Globus pallidus (tissue), 1 donor: ENCODE measurements at regions not wholly inside any gene's neighbourhood (a gene's known extent, or its start where the extent isn't known, plus 50 kb on each side); places are given as distances from the start of the nearest gene placed in this dataset.

Experiments
- DNase-seq: peaks from one replicate; pipeline ENCODE4 v3.0.0-alpha.2; 2015; ENCODE audit warnings: low spot score

GRCh38 chr2:237244976-237245646 lies 159.4 kb downstream of the COPS8 start:
- DNase-seq: no peak

DNA sequence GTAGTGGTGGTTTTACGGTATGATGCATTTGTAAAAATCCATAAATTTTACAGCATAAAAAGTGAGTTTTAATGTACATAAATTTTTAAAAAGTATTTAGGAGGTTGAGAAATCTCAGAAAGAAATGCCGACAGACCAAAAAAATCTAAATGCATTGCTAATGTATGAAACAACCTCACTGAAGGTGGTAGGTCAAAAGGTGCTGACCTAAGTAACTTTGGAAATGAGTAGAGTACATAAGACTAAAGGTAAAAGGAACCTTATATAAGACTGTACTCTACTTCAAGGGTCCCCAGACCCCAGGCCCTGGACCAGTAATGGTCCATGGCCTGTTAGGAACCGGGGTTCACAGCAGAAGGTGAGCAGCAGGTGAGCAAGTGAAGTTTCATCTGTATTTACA lies 163.4 kb downstream of the COL6A3 start:
- no peak for DNase-seq

DNA sequence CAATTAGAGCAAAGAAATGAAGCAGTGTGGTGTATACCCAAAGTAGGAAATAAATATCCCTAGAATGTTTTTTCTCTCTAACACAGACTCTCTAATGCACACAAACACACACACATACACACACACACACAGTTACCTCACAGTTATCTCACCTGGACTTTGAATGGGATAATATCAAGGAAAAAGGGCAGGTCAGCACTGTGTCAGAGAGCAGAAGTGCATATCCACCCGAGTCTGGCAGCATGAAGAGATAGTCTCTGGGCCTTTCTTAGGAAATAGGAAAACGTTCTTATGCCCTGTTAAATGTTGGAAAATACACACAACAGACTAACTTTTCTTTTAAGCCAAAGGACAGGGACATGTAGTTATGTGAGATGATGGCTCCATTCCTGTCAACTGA lies 162.0 kb downstream of the COL6A3 start:
- DNase-seq: no peak

DNA sequence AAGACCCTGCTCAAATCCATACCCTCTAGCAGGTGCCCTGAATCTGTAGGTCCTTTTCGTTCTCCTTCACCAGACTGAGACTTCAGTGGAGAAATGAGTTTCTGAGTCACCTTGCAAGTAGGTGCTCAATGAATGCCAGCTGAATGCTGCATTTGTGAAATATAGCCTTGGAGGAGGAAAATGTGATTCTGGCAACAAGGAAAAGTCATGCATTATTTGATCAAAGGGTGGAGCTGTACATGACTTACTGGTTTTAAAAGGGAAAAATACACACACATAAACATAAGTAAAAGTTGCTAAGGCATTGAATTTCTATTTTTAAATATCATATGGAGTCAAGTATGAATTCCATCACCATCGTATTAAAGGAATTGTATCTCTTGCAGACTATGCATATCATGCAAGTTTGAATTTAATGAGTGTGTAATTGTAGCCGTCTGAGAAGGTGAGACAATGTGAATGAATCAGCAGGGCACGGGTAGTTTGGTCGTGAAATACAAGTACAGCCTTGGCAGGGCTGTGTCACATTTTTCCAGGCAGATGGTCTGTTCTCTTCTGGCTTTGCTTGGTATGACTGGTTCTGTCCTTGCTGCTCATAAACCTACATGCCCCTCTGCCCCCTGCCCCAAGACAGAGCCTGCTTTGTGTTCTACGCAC lies 160.8 kb downstream of the COL6A3 start:
- DNase-seq: no peak

- DNase-seq: no peak
Measured at GRCh38 chr2:237254369-237254861, 159.5 kb downstream of the COL6A3 start.

DNA sequence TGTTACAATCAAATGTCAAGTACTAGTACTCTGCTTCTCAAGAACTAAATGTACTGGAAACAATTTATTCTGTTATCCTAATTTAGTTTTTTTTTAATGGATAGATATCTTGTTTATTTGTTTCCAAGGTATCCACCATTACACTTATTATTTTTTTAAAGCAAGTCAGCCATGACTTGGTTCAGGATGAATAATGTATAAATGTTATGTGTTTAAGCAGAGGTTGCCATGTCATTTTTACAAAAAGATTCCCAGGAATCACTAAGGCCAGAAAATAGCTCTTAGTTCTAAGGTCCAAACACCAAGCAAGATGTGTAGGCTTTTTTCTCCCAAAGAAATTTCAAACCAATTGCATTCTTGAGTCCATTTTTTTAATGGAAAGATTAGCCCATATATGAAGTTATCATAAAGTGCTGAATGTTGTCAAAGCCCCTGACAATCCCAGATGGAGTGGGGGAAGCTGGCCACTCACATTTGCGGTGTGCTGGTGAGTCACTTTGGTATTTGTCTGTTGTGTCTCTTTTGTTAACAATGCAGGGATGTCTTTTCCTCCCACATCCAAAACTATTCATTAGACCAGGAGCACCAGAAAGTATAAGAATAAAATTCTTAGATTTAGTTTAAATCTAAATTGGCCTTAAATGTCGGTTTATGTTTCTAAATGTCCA lies 158.9 kb downstream of the COL6A3 start:
- DNase-seq: no peak

DNA sequence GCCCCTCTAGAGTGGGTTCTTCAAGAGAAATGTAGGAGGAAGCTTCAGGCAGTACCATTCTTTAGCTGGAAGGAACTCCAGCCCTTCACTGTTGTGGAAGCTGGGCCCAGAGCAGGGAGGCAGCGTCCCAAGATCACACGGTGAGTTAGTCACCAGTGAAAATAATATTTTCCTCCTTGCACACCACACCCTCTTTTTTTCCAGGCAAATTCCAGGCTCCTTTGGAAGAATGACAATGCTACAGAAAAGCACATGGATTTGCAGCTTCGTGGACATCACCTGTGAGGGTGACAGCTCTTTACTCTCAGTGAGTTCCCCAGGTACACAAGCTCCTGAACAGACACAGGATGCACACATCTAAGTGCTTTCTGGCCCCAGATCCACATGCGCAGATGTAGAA lies 157.1 kb downstream of the COL6A3 start:
- no peak for DNase-seq

DNA sequence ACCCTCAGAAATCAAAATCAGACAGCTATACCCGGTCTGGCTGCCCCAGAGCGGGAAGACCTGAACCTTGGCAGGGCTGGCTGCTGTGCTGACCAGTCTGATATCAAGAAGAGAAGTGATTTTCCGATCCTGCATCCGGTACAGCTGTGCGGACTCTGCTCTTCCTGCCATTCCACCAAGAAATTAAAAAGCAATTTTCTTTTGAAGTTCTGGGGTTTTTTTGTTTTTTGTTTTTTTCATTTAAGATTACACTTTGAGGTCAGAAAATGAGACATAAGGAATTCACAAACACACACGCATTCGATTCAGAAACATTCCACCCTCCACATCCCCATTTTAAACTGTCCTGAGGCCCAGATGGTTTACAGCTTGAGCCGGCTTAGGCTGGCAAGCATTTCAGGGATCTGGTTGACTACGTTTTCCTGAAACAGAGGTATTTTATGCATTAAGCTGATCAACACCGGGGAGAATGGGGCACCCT lies 156.5 kb downstream of the COL6A3 start:
- no peak for DNase-seq

DNA sequence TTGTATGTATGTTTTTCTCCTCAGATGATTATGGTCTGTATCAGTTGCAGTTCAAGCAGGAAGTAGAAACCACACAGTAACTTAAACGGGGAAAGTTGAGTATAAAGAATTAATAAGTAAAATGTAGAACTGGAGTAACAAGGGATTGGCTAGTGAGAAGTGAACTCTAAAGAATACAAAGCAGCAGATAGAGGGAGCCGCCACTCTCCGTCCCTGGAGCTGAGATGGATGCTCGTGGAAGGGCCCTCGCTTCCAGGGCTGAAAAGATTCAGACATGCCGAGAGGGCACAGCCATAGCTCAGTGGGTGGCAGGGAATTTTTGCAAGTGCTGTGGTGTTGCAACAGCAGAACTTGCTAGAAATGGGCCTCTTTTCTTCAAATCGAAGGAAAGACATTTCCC lies 155.8 kb downstream of the COL6A3 start:
- DNase-seq: no peak

- DNase-seq: no peak
Measured at GRCh38 chr2:237258615-237259014, 155.3 kb downstream of the COL6A3 start.

DNA sequence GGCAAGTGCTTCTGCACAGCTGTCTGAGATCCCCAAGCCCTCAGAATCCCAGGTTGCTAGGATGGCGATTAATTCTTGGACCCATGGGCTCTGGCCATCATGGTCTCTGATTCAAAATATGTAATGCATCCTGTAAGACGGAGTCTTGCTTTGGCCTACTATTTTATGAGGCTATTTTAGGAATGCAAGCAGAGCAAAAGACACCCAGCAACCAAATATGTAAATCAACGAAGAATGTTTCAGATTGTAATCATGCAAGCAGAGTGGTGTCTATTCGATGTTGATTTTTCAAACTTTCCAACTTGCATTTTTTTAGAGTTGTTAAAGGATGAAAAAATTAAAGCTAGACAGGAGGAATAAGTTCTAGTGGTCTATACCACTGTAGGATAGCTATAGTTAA lies 154.8 kb downstream of the COL6A3 start:
- DNase-seq: no peak

GRCh38 chr2:237260039-237260620 lies 153.8 kb downstream of the COL6A3 start:
- DNase-seq: no peak

- DNase-seq: no peak
Measured at GRCh38 chr2:237260686-237261085, 153.3 kb downstream of the COL6A3 start.

DNA sequence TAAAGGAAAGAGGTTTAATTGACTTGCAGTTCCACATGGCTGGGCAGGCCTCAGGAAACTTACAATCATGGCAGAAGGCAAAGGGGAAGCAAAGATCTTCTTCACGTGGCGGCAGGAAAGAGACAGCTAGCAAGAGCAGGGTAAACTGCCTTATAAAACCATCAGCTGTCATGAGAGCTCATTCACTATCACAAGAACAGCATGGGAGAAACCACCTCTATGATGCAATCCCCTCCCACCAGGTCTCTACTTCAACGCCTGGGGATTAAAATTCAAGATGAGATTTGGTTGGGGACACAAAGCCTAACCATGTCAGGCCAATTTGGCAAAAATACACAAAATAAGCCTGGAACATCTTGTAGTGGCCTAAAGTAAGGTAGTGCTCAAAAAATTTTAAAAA lies 152.6 kb downstream of the COL6A3 start:
- DNase-seq: no peak

- DNase-seq: no peak
Measured at GRCh38 chr2:237262838-237263771, 150.9 kb downstream of the COL6A3 start.

DNA sequence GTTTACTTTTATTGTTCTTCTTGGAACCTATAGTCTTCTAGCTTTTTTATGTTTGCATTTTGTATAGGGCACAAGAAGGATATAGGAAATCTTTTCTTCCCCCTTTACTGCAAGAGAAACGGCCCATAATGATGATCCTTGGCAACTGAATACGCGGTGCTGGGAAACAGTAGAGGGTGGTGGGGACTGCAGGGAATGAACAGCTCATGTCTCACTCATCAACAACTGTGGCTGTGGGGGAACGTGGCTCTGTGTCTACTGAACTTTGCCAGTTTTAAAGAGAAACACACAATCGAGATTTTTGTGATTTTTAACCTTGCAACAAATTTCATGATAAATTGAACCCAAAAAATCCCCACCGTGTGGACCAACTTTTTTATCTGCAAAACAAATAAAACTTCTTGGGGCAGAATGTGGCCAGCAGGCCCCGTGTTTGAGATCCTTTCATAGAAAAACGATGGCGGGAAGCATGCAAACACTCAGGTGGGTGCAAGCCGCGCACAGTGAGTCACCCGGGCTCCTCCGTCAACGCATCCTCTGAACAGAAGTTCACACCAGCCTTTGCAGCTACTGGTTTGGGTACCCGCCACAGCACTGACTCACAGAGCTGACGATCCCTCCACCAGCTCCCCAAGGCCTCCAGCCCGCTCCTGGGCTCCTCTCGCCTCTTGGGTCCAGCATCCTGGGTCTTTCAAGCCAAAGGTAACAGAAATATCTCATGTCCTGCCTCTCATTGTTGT lies 149.3 kb downstream of the COL6A3 start:
- DNase-seq: no peak

- no peak for DNase-seq
Measured at GRCh38 chr2:237268004-237268708, 145.8 kb downstream of the COL6A3 start.

DNA sequence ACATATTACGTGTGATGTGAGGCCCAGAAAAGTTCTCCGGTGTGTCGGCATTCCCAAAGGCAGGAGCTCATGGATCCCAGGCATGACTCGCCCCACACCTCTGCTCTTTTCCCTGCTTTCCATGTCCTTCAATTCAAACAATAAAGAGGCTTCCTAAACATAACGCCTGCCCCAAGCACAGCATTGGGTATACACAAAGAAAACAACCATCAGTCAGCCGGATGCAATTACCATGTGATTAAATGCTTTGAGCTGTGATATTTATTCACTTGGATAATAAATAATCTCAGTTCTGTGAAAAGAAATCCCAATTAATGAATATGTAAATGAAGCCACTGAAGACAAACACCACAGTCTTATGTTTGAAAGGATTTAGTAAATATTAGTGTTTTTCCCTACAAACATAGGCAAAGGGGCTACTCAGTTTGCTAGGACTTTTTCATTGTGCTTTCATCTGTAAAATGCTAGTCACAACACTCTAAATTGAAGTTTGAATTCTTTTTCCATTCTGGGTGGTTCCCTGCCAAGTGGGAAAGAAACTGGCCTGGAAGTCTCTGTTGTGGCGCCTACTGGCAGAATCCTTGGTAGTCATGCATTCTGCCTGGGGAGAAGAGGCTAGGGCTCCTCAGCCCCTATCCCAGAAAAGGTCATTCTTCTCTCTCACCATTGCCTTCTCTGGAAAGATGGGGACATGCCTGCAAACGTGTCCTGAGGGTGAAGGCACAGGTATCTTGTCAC lies 144.7 kb downstream of the COL6A3 start:
- DNase-seq: peak; percentile 30

DNA sequence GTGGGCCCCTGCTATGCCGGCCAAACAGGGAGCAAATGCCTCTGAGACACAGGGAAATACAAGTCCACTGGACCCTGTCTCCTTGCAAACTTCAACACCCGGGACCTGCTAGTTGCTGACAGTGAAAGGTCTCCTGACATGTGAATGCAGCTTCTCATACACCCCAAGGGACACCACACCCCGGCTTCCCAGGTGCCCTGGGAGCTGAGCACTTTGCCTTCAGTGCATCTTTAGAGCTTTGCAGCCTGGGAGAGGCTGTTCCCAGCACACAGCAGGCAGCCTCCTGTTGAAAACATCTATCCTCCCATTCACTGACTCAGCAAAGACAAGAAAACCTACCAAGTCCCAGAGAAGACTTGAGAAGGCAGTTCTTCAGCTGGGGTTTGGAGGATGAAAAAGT lies 143.4 kb downstream of the COL6A3 start:
- no peak for DNase-seq
